D721Med (cell line): ENCODE measurements at regions not wholly inside any gene's neighbourhood (a gene's known extent, or its start where the extent isn't known, plus 50 kb on each side); places are given as distances from the start of the nearest gene placed in this dataset.
"Not testable (repeated sequence)": the region's sequence is repeated elsewhere in the genome, so short reads cannot be mapped to it uniquely, and the experiment has no call there.

Experiments used
- DNase-seq: peaks from one replicate; pipeline ENCODE4 v3.0.0; 2011; ENCODE audit warnings: low spot score; ENCODE audit not compliant: insufficient read length
- FAIRE-seq: peaks from 2 replicates; lab custom pipeline; 2011; peaks lifted over from hg19 to GRCh38; lab: Jason Lieb, UNC
- CTCF ChIP-seq: IDR thresholded peaks from 2 replicates; pipeline ENCODE4 v1.5.1; 2012; ENCODE audit warnings: mild to moderate bottlenecking, control low read depth; ENCODE audit not compliant: insufficient read depth; ENCODE audit errors: missing control alignments

GRCh38 chr13:109323338-109323737 lies 463.0 kb downstream of the IRS2 start:
- no peak for TF ChIP-seq CTCF
- no peak for DNase-seq
- no peak for FAIRE-seq

GRCh38 chr13:109318945-109319590 lies 467.3 kb downstream of the IRS2 start:
- DNase-seq = no peak
- no peak for FAIRE-seq
- no peak for TF ChIP-seq CTCF

- DNase-seq = no peak
- no peak for FAIRE-seq
- no peak for TF ChIP-seq CTCF
Measured at GRCh38 chr13:109315481-109315880, 470.9 kb downstream of the IRS2 start.

GRCh38 chr13:109314101-109314500 lies 472.3 kb downstream of the IRS2 start:
- TF ChIP-seq CTCF = no peak
- FAIRE-seq (no peak), DNase-seq (no peak)

GRCh38 chr13:109312399-109312798 lies 474.0 kb downstream of the IRS2 start:
- no peak for TF ChIP-seq CTCF
- DNase-seq (no peak), FAIRE-seq (no peak)

- not testable (repeated sequence) for DNase-seq, FAIRE-seq
Measured at GRCh38 chr13:109311431-109311976, 474.9 kb downstream of the IRS2 start.

GRCh38 chr13:109309625-109310363 lies 476.6 kb downstream of the IRS2 start:
- FAIRE-seq (no peak), DNase-seq (no peak)
- TF ChIP-seq CTCF = no peak
